ENCODE measurements at regions not wholly inside any gene's neighbourhood (a gene's known extent, or its start where the extent isn't known, plus 50 kb on each side); places are given as distances from the start of the nearest gene placed in this dataset.
A peak's percentile ranks its signal among the peaks of the same experiment; 100 is the strongest.

- Histone ChIP-seq H4K91ac (ENCODE audit: low read length) (no peak overlapping the region), H3K27ac (ENCODE audit: low read length, poor library complexity, severe bottlenecking) (no peak overlapping the region), H3K36me3 (ENCODE audit: control insufficient read depth in 1 of 2, insufficient read depth in 2 of 2, low read depth in 1 of 2, low read length in 2 of 2) (no peaks in the 10 kb centered on the region), H2BK120ac (ENCODE audit: low read depth, low read length) (no peak overlapping the region), H2BK5ac (ENCODE audit: low read depth, low read length, poor library complexity, severe bottlenecking) (no peak overlapping the region), H4K8ac (ENCODE audit: low read length) (no peak overlapping the region), H2AK5ac (ENCODE audit: low read length, severe bottlenecking) (no peak overlapping the region), H3K9ac (ENCODE audit: low read length) (no peak overlapping the region), H2BK15ac (ENCODE audit: low read depth, poor library complexity, severe bottlenecking) (no peak overlapping the region), H3K4me2 (ENCODE audit: low read length, poor library complexity, severe bottlenecking) (no peak overlapping the region), H3K27me3 (ENCODE audit: control insufficient read depth in 1 of 2, insufficient read depth in 1 of 2, low read length in 2 of 2) (peaks cover 0 to 11% of the 10 kb centered on the region in 2 experiments), H3K9me3 (ENCODE audit: control insufficient read depth, low read length) (no peaks in the 10 kb centered on the region), H3K14ac (ENCODE audit: low read length in 2 of 2) (no peak overlapping the region), H3K4me3 (ENCODE audit: insufficient read depth in 1 of 2, low read depth in 1 of 2, low read length in 2 of 2) (no peak overlapping the region), H3K79me1 (replicated peaks; ENCODE audit: low read length, poor library complexity, severe bottlenecking) (no peaks in the 10 kb centered on the region), H3K18ac (ENCODE audit: low read depth in 1 of 2, low read length in 2 of 2) (no peak overlapping the region), H3K4me1 (ENCODE audit: control insufficient read depth, insufficient read depth, low read depth, low read length) (peaks cover 4% of the 10 kb centered on the region), H2BK12ac (ENCODE audit: low read length in 2 of 2) (no peak overlapping the region), H2AFZ (ENCODE audit: low read depth, low read length) (no peak overlapping the region), H3K4ac (ENCODE audit: low read depth in 1 of 2, low read length in 2 of 2) (no peak overlapping the region), H3K23ac (ENCODE audit: low read length in 2 of 2) (no peak overlapping the region)
- 92% methylated on average over 3 of the region's 3 CpGs for WGBS
- DNase-seq: peak; percentile 25
These were observed 251.9 kb downstream of the COL4A1 start for GRCh38 chr13:110055089-110055488.

GRCh38 chr13:110054041-110054440, 252.9 kb downstream of the COL4A1 start:
- peaks cover 0 to 11% of the 10 kb centered on the region in 2 experiments for H3K27me3 ChIP-seq (ENCODE audit: control insufficient read depth in 1 of 2, insufficient read depth in 1 of 2, low read length in 2 of 2)
- DNase-seq: no peak
- H3K4me2 ChIP-seq (ENCODE audit: low read length, poor library complexity, severe bottlenecking): no peak overlapping the region
- H3K14ac ChIP-seq (ENCODE audit: low read length in 2 of 2): no peak overlapping the region
- H4K8ac ChIP-seq (ENCODE audit: low read length): no peak overlapping the region
- peaks cover 4% of the 10 kb centered on the region for H3K4me1 ChIP-seq (ENCODE audit: control insufficient read depth, insufficient read depth, low read depth, low read length)
- no peak overlapping the region for H3K18ac ChIP-seq (ENCODE audit: low read depth in 1 of 2, low read length in 2 of 2)
- H3K23ac ChIP-seq (ENCODE audit: low read length in 2 of 2): no peak overlapping the region
- H3K36me3 ChIP-seq (ENCODE audit: control insufficient read depth in 1 of 2, insufficient read depth in 2 of 2, low read depth in 1 of 2, low read length in 2 of 2): no peaks in the 10 kb centered on the region
- H3K4ac ChIP-seq (ENCODE audit: low read depth in 1 of 2, low read length in 2 of 2): no peak overlapping the region
- no peak overlapping the region for H2AK5ac ChIP-seq (ENCODE audit: low read length, severe bottlenecking)
- H2BK120ac ChIP-seq (ENCODE audit: low read depth, low read length): no peak overlapping the region
- no peaks in the 10 kb centered on the region for H3K9me3 ChIP-seq (ENCODE audit: control insufficient read depth, low read length)
- H2BK12ac ChIP-seq (ENCODE audit: low read length in 2 of 2): no peak overlapping the region
- H3K79me1 ChIP-seq (replicated peaks; ENCODE audit: low read length, poor library complexity, severe bottlenecking): no peaks in the 10 kb centered on the region
- H3K9ac ChIP-seq (ENCODE audit: low read length): no peak overlapping the region
- WGBS: 97% methylated on average over 13 of the region's 13 CpGs
- no peak overlapping the region for H3K4me3 ChIP-seq (ENCODE audit: insufficient read depth in 1 of 2, low read depth in 1 of 2, low read length in 2 of 2)
- H4K91ac ChIP-seq (ENCODE audit: low read length): no peak overlapping the region
- no peak overlapping the region for H2BK15ac ChIP-seq (ENCODE audit: low read depth, poor library complexity, severe bottlenecking)
- no peak overlapping the region for H2BK5ac ChIP-seq (ENCODE audit: low read depth, low read length, poor library complexity, severe bottlenecking)
- H3K27ac ChIP-seq (ENCODE audit: low read length, poor library complexity, severe bottlenecking): no peak overlapping the region
- H2AFZ ChIP-seq (ENCODE audit: low read depth, low read length): no peak overlapping the region

- Histone ChIP-seq H2AK5ac (ENCODE audit: low read length, severe bottlenecking) (no peak overlapping the region), H2BK15ac (ENCODE audit: low read depth, poor library complexity, severe bottlenecking) (no peak overlapping the region), H3K4me2 (ENCODE audit: low read length, poor library complexity, severe bottlenecking) (no peak overlapping the region), H2BK12ac (ENCODE audit: low read length in 2 of 2) (no peak overlapping the region), H3K27me3 (ENCODE audit: control insufficient read depth in 1 of 2, insufficient read depth in 1 of 2, low read length in 2 of 2) (peaks cover 0 to 6% of the 10 kb centered on the region in 2 experiments), H3K4me3 (ENCODE audit: insufficient read depth in 1 of 2, low read depth in 1 of 2, low read length in 2 of 2) (no peak overlapping the region), H3K79me1 (replicated peaks; ENCODE audit: low read length, poor library complexity, severe bottlenecking) (no peaks in the 10 kb centered on the region), H3K4ac (ENCODE audit: low read depth in 1 of 2, low read length in 2 of 2) (no peak overlapping the region), H3K36me3 (ENCODE audit: control insufficient read depth in 1 of 2, insufficient read depth in 2 of 2, low read depth in 1 of 2, low read length in 2 of 2) (no peaks in the 10 kb centered on the region), H2AFZ (ENCODE audit: low read depth, low read length) (no peak overlapping the region), H2BK120ac (ENCODE audit: low read depth, low read length) (no peak overlapping the region), H2BK5ac (ENCODE audit: low read depth, low read length, poor library complexity, severe bottlenecking) (no peak overlapping the region), H3K4me1 (ENCODE audit: control insufficient read depth, insufficient read depth, low read depth, low read length) (peaks cover 5% of the 10 kb centered on the region), H3K18ac (ENCODE audit: low read depth in 1 of 2, low read length in 2 of 2) (no peak overlapping the region), H4K91ac (ENCODE audit: low read length) (no peak overlapping the region), H3K23ac (ENCODE audit: low read length in 2 of 2) (no peak overlapping the region), H3K9me3 (ENCODE audit: control insufficient read depth, low read length) (no peaks in the 10 kb centered on the region), H3K14ac (ENCODE audit: low read length in 2 of 2) (no peak overlapping the region), H3K9ac (ENCODE audit: low read length) (no peak overlapping the region), H3K27ac (ENCODE audit: low read length, poor library complexity, severe bottlenecking) (no peak overlapping the region), H4K8ac (ENCODE audit: low read length) (no peak overlapping the region)
- DNase-seq: peak; percentile 81
- 38% methylated on average over 7 of the region's 7 CpGs for WGBS
These were observed 259.5 kb downstream of the COL4A1 start for GRCh38 chr13:110047496-110047895.

DNA sequence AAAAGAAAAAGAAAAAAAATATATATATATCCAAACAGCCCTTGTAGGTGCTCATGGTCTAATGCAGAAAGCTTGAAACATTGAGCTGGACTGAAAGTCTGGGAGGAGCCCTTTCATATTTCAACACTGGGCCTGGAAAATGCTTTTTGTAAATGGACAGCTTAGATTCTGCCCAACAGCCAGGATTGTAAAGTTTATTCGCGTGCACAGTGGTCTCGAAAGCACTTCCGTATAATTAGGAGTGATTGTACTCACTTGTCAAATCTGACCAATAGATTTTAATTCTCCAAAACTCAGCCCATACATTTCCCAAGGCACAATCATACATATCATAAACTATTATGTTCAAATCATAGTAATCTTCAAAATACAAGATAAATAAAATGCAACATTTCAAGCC, 260.1 kb downstream of the COL4A1 start:
- no peak overlapping the region for H2AFZ ChIP-seq (ENCODE audit: low read depth, low read length)
- 94% methylated on average over 4 of the region's 4 CpGs for WGBS
- H4K91ac ChIP-seq (ENCODE audit: low read length): no peak overlapping the region
- H3K4me3 ChIP-seq (ENCODE audit: insufficient read depth in 1 of 2, low read depth in 1 of 2, low read length in 2 of 2): no peak overlapping the region
- H2BK12ac ChIP-seq (ENCODE audit: low read length in 2 of 2): no peak overlapping the region
- no peak for DNase-seq
- peaks cover 0 to 6% of the 10 kb centered on the region in 2 experiments for H3K27me3 ChIP-seq (ENCODE audit: control insufficient read depth in 1 of 2, insufficient read depth in 1 of 2, low read length in 2 of 2)
- H2AK5ac ChIP-seq (ENCODE audit: low read length, severe bottlenecking): no peak overlapping the region
- no peaks in the 10 kb centered on the region for H3K9me3 ChIP-seq (ENCODE audit: control insufficient read depth, low read length)
- H3K36me3 ChIP-seq (ENCODE audit: control insufficient read depth in 1 of 2, insufficient read depth in 2 of 2, low read depth in 1 of 2, low read length in 2 of 2): no peaks in the 10 kb centered on the region
- peaks cover 5% of the 10 kb centered on the region for H3K4me1 ChIP-seq (ENCODE audit: control insufficient read depth, insufficient read depth, low read depth, low read length)
- no peak overlapping the region for H2BK120ac ChIP-seq (ENCODE audit: low read depth, low read length)
- no peak overlapping the region for H3K23ac ChIP-seq (ENCODE audit: low read length in 2 of 2)
- H4K8ac ChIP-seq (ENCODE audit: low read length): no peak overlapping the region
- H3K14ac ChIP-seq (ENCODE audit: low read length in 2 of 2): no peak overlapping the region
- no peak overlapping the region for H3K18ac ChIP-seq (ENCODE audit: low read depth in 1 of 2, low read length in 2 of 2)
- H3K4me2 ChIP-seq (ENCODE audit: low read length, poor library complexity, severe bottlenecking): no peak overlapping the region
- H3K79me1 ChIP-seq (replicated peaks; ENCODE audit: low read length, poor library complexity, severe bottlenecking): no peaks in the 10 kb centered on the region
- H2BK5ac ChIP-seq (ENCODE audit: low read depth, low read length, poor library complexity, severe bottlenecking): no peak overlapping the region
- H3K4ac ChIP-seq (ENCODE audit: low read depth in 1 of 2, low read length in 2 of 2): no peak overlapping the region
- H3K27ac ChIP-seq (ENCODE audit: low read length, poor library complexity, severe bottlenecking): no peak overlapping the region
- H2BK15ac ChIP-seq (ENCODE audit: low read depth, poor library complexity, severe bottlenecking): no peak overlapping the region
- no peak overlapping the region for H3K9ac ChIP-seq (ENCODE audit: low read length)

Data from mesenchymal stem cell (in vitro differentiated cells and primary cell).